GM12891 (cell line): ENCODE measurements at regions not wholly inside any gene's neighbourhood (a gene's known extent, or its start where the extent isn't known, plus 50 kb on each side); places are given as distances from the start of the nearest gene placed in this dataset.
"Not testable (repeated sequence)": the region's sequence is repeated elsewhere in the genome, so short reads cannot be mapped to it uniquely, and the experiment has no call there.

Experiments used
- DNase-seq: peaks from one replicate; pipeline ENCODE4 v3.0.0; 2011; ENCODE audit warnings: low spot score; ENCODE audit not compliant: insufficient read length
- FAIRE-seq: peaks from 2 replicates; lab custom pipeline; 2011; peaks lifted over from hg19 to GRCh38; lab: Jason Lieb, UNC
- PAX5 ChIP-seq: IDR thresholded peaks from 2 replicates; pipeline ENCODE4 v1.6.1; 2011; ENCODE audit warnings: low read length, moderate library complexity, mild to moderate bottlenecking; ENCODE audit not compliant: insufficient read depth, severe bottlenecking
- POLR2A ChIP-seq: IDR thresholded peaks from 2 replicates; pipeline ENCODE4 v1.6.1; 2011; ENCODE audit warnings: low read depth, low read length, control low read depth
- POLR2AphosphoS5 ChIP-seq: IDR thresholded peaks from 2 replicates; pipeline ENCODE4 v1.6.1; 2011; ENCODE audit warnings: low read depth, low read length, control low read depth
- POU2F2 ChIP-seq: IDR thresholded peaks from 2 replicates; pipeline ENCODE4 v1.6.1; 2011; ENCODE audit warnings: low read depth, mild to moderate bottlenecking, control low read depth, low read length, moderate library complexity
- SPI1 ChIP-seq: IDR thresholded peaks from 2 replicates; pipeline ENCODE4 v1.6.1; 2011; ENCODE audit warnings: low read depth, low read length, control low read depth
- TAF1 ChIP-seq: IDR thresholded peaks from 2 replicates; pipeline ENCODE4 v1.6.1; 2011; ENCODE audit warnings: low read depth, low read length, control low read depth

DNA sequence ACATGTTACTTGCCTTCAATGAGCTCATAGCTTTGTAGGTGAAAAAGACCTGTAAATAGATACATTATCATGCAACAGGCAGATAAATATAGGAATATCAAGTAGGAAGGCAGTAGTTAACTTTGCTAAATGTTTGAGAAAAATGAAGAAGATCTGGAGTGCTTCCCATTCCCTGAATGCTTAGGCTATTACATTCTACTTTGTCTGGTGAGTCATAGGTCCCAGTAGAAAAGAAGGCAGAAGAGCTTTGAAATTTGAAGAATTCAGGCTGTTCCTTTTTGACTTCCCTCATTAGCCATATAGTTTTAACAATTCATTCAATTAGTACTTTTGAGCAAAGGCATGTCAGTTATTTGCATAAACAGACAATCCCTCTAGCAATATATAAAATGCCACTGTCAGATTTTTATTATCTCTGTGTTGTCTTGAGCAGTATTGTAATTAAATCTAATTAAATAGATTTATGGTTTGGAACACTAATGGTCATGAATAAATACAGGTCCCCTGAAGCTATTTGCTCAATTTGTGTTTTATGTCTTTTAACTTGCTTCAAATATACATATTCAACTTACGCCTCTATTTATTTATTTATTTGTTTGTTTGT lies 875.0 kb downstream of the REEP3 start:
- DNase-seq: no peak
- TF ChIP-seq SPI1 (no peak), POU2F2 (no peak), TAF1 (no peak), POLR2AphosphoS5 (no peak)
- FAIRE-seq: no peak

DNA sequence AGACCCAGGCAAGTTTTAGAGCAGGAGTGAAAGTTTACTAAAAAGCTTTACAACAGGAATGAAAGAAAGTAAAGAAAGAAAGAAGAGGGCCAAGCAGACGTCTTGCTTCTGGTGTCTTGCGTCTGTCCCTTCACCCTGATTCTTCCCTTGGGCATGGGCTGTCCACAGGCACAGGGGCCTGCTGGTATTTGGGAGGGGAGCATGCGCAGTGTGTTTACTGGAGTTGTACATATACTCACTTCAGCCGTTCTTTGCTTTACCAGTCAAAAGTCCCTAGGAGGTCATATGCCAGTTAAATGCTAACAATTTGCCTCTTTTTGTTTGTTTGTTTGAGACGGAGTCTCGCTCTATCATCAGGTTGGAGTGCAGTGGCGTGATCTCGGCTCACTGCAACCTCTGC lies 875.9 kb downstream of the REEP3 start:
- TF ChIP-seq SPI1 (no peak), TAF1 (no peak), POLR2A (no peak), POU2F2 (no peak), POLR2AphosphoS5 (no peak), PAX5 (no peak)
- DNase-seq: no peak
- FAIRE-seq: no peak

DNA sequence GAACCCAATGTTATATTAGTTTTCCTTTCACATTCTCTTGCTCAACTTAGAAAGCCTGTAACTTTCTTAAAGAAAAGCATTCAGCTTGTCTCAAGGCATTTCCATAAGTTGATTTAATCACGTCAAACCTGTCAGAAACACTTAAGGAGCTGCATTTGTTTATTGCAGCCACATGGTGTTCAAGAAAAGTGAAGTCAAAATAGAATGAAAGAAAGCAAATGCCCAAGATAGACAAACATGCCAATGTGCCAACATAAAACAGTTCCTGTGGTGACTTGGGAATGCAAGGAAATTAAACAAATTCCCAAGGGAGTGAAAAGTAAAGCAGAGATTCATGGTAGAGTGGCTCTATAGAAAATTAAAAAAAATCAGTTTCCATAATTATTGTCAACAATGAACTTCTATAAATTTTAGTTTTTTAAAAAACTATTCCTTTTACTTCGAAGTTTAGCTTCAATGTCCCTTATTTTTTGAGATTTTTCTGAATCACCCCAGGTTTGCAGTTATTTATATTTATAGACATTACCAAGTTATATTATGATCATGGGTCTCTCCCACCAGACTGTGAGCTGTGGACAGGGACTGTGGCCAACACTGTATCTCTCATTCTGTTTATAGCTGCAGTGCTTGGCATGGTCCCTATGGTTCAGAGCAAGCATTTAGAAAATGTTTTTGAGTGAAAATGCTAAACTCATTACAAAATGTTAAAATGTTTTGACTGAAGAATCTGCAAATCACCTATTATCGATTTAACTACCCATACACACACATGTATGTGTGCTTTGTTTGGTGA lies 887.4 kb downstream of the REEP3 start:
- TF ChIP-seq TAF1: no peak
- TF ChIP-seq PAX5: no peak
- no peak for TF ChIP-seq POLR2AphosphoS5
- no peak for TF ChIP-seq POLR2A
- no peak for TF ChIP-seq SPI1
- TF ChIP-seq POU2F2: no peak
- FAIRE-seq: no peak
- DNase-seq: no peak

DNA sequence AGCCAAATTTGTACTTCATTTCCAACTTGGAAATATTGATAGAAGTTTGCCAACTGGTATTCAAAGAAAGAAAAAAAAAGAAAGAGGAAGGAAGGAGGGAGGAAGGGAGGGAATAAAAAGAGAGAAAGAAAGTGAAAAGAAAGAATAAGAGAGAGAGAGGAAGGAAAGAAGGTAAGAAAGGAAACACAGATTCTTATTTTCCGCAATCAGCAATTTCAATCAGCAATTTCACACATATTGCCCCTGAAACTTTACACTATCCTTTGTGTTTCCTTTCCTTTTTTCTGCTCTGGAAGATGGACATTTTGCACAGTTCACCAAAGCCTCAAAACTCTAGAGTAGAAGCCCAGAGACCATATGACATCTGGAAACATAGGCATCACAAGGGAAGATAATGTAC lies 888.1 kb downstream of the REEP3 start:
- DNase-seq (no peak), FAIRE-seq (no peak)
- TF ChIP-seq POU2F2 (no peak), POLR2AphosphoS5 (no peak)

DNA sequence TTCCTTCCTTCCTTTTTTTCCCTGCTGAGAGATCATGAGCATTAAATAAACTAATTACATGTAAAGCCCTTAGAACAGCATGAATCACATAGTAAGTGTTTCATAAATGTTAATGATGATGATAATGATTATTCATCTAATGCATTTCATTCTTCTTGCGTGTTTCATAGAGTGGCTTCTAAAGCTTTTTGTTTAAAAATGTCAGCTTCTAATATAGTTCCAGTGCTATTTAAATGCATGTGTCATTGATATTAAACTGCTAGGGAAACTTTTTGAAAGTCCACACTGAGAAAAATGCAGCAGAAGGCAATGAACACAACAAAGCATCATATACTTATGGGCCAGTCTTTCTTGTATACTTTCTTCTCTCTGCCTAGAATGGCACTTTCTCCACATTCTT lies 894.8 kb downstream of the REEP3 start:
- no peak for DNase-seq
- TF ChIP-seq POLR2A (no peak), POU2F2 (no peak), POLR2AphosphoS5 (no peak), PAX5 (no peak), SPI1 (no peak), TAF1 (no peak)
- FAIRE-seq: no peak

DNA sequence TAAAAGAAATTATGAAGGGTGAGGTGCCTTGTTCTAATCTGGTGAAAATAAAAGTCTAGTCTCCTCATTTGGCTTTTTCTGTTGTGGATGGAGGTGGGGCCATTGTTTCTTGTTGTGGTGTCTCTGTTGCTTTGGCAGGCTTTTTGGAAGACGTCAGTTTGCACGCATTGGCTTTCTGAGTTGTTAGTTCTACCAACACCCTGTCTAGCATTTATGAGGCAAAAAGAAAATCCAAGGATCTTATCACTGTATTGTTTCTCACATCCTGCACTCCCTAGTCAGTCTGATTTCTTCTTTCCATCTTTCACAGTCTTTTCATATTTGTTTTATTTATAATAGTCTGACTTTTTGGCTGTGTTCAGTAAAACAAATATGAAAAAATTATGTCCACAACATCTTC lies 898.3 kb downstream of the REEP3 start:
- FAIRE-seq (no peak), DNase-seq (no peak)
- TF ChIP-seq SPI1 (no peak), POLR2A (no peak), POU2F2 (no peak), TAF1 (no peak), POLR2AphosphoS5 (no peak), PAX5 (no peak)

DNA sequence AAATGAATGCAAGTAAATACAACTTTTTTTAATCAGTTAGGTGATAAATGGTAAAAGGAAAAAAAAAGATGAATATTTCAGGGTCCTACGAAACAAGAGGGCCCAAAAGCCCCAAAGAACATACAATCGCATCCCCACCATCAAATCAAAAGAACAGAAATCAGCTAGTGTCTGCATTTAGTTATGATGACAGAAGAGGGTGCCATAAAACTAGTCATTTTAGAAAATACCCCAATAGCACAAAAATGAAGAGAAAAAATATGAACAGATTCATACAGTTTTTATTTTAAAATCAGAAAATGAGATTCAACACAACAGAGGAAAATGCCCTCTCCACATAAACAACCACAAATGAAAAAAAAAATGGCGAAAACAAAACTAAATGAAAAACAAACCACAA lies 905.5 kb downstream of the REEP3 start:
- no peak for FAIRE-seq
- TF ChIP-seq TAF1 (no peak), POU2F2 (no peak), POLR2AphosphoS5 (no peak), POLR2A (no peak), SPI1 (no peak), PAX5 (no peak)

DNA sequence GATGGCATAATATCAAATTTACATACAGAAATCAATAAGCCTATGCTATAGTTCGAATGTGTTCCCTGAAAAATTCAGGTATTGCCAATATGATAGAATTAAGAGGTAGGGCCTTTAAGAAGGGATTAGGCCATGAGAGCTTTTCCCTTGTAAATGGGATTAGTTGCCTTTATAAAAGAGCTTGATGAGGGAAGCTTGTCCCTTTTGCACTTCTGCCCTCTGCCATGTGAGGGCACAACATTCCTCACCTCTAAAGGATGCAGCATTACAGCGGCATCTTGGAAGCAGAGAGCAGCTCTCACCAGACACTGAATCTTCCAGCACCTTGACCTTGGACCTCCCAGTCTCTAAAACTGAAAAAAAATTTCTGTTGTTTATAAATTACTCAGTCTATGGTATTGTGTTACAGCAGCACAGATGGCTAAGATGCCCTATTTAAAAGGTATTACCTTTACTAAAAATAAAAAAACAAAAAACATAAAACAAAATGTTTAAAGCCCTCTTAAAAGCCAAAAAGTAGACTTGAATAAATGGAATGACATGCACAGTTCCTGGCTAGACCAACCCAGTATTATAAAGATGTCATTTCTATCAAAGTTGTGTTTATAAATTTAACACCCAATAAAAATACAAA lies 909.6 kb downstream of the REEP3 start:
- no peak for FAIRE-seq
- TF ChIP-seq SPI1: no peak
- no peak for TF ChIP-seq POU2F2
- no peak for TF ChIP-seq PAX5
- TF ChIP-seq POLR2AphosphoS5: no peak
- no peak for TF ChIP-seq TAF1
- TF ChIP-seq POLR2A: no peak
- DNase-seq: no peak

More for the DNA sequence above, 905.5 kb downstream of the REEP3 start:
- no peak for DNase-seq

DNA sequence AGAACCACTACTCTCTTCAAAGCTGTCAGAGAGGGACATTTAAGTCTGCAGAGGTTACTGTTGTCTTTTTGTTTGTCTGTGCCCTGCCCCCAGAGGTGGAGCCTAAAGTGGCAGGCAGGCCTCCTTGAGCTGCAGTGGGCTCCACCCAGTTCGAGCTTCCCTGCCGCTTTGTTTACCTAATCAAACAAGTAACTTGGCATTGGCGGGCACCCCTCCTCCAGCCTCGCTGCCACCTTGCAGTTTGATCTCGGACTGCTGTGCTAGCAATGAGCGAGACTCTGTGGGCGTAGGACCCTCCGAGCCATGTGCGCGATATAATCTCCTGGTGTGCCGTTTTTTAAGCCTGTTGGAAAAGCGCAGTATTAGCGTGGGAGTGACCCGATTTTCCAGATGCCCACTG lies 920.7 kb downstream of the REEP3 start:
- not testable (repeated sequence) for FAIRE-seq, DNase-seq

DNA sequence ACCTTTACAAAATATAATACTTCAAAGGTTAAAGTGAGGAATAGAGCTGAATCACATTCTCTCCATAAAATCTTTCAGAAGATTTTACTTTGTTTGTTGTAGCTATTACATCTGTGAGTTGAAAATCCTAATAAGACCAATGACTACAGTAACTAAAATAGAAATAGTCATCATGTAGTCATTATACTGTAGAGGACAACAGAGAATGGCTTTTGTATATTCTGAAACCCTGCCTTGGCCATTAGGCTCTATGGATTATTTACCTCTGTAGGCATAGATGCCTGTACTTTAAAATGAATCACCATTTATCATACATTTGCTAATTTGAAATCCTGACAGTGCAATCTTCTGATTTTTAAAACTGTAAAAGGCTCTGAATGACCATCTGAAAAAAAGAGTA lies 923.0 kb downstream of the REEP3 start:
- FAIRE-seq (no peak), DNase-seq (no peak)
- TF ChIP-seq PAX5: no peak
- no peak for TF ChIP-seq POLR2AphosphoS5
- no peak for TF ChIP-seq TAF1
- TF ChIP-seq POLR2A: no peak
- TF ChIP-seq POU2F2: no peak
- TF ChIP-seq SPI1: no peak
